Mucosa of gallbladder (tissue), 1 donor: ENCODE measurements at regions not wholly inside any gene's neighbourhood (a gene's known extent, or its start where the extent isn't known, plus 50 kb on each side); places are given as distances from the start of the nearest gene placed in this dataset.
"Not testable (repeated sequence)": the region's sequence is repeated elsewhere in the genome, so short reads cannot be mapped to it uniquely, and the experiment has no call there.

ENCODE experiments used
- DNase-seq: peaks from one replicate; pipeline ENCODE4 v3.0.0-alpha.2; 2020; ENCODE audit warnings: low spot score
- donor health status: DM: no; HTN: no; CAD: no.

- DNase-seq, result peak; percentile 58
These were observed 95.6 kb downstream of the NPIPB11 start for GRCh38 chr16:29310852-29311314.

- DNase-seq, result not testable (repeated sequence)
These were observed 96.3 kb downstream of the NPIPB11 start for GRCh38 chr16:29310243-29310642.

GRCh38 chr16:29309601-29310000 lies 96.9 kb downstream of the NPIPB11 start:
- DNase-seq, result not testable (repeated sequence)

GRCh38 chr16:29308644-29309546 lies 97.6 kb downstream of the NPIPB11 start:
- DNase-seq, result no peak

GRCh38 chr16:29307598-29308507 lies 98.7 kb downstream of the NPIPB11 start:
- DNase-seq, result no peak

GRCh38 chr16:29306943-29307597 lies 99.4 kb downstream of the NPIPB11 start:
- no peak for DNase-seq

GRCh38 chr16:29306201-29306600 lies 100.3 kb downstream of the NPIPB11 start:
- no peak for DNase-seq

GRCh38 chr16:29305018-29305417 lies 101.5 kb downstream of the NPIPB11 start:
- not testable (repeated sequence) for DNase-seq

- no peak for DNase-seq
These were observed 102.3 kb downstream of the NPIPB11 start for GRCh38 chr16:29304251-29304650.

GRCh38 chr16:29303520-29303919 lies 103.0 kb downstream of the NPIPB11 start:
- DNase-seq, result no peak

GRCh38 chr16:29302976-29303375 lies 103.5 kb downstream of the NPIPB11 start:
- DNase-seq, result no peak

- not testable (repeated sequence) for DNase-seq
These were observed 104.1 kb downstream of the NPIPB11 start for GRCh38 chr16:29302433-29302832.

GRCh38 chr16:29301662-29302285 lies 104.7 kb downstream of the NPIPB11 start:
- not testable (repeated sequence) for DNase-seq

GRCh38 chr16:29300541-29301535 lies 105.7 kb downstream of the NPIPB11 start:
- not testable (repeated sequence) for DNase-seq

- not testable (repeated sequence) for DNase-seq
These were observed 106.5 kb downstream of the NPIPB11 start for GRCh38 chr16:29300030-29300491.

GRCh38 chr16:29298997-29299396 lies 107.5 kb downstream of the NPIPB11 start:
- DNase-seq, result not testable (repeated sequence)

- not testable (repeated sequence) for DNase-seq
These were observed 108.2 kb downstream of the NPIPB11 start for GRCh38 chr16:29298307-29298706.

GRCh38 chr16:29297809-29298177 lies 108.7 kb downstream of the NPIPB11 start:
- not testable (repeated sequence) for DNase-seq

GRCh38 chr16:29297144-29297808 lies 109.2 kb downstream of the NPIPB11 start:
- not testable (repeated sequence) for DNase-seq
